ENCODE measurements at regions not wholly inside any gene's neighbourhood (a gene's known extent, or its start where the extent isn't known, plus 50 kb on each side); places are given as distances from the start of the nearest gene placed in this dataset.

GRCh38 chr6:95846652-95847051, 169.1 kb upstream of the FUT9 start:
- no peaks in the 10 kb centered on the region for H4K20me1 ChIP-seq (ENCODE audit: insufficient read depth, low read length)
- H3K9me3 Mint-ChIP-seq (ENCODE audit: unreplicated experiment), result no peaks in the 10 kb centered on the region
- FAIRE-seq, result no peak

GRCh38 chr6:95847061-95847460, 168.7 kb upstream of the FUT9 start:
- Mint-ChIP-seq H3K4me3 (ENCODE audit: unreplicated experiment) (no peak overlapping the region), H3K9me3 (ENCODE audit: unreplicated experiment) (no peaks in the 10 kb centered on the region), H3K36me3 (ENCODE audit: low read depth, unreplicated experiment) (no peaks in the 10 kb centered on the region), H3K27me3 (ENCODE audit: low read depth, unreplicated experiment) (no peaks in the 10 kb centered on the region), H3K4me1 (ENCODE audit: low read depth, unreplicated experiment) (no peaks in the 10 kb centered on the region), H3K27ac (ENCODE audit: unreplicated experiment) (no peak overlapping the region)
- H3K4me2 ChIP-seq (ENCODE audit: low read length), result no peak overlapping the region
- no peaks in the 10 kb centered on the region for H3K9me3 ChIP-seq (ENCODE audit: insufficient read depth, low read depth, low read length)
- TF ChIP-seq EZH2 (IDR thresholded peaks at IDR 0.05; ENCODE audit: insufficient read depth, low read length), result no peak
- TF ChIP-seq, protein P1, sequence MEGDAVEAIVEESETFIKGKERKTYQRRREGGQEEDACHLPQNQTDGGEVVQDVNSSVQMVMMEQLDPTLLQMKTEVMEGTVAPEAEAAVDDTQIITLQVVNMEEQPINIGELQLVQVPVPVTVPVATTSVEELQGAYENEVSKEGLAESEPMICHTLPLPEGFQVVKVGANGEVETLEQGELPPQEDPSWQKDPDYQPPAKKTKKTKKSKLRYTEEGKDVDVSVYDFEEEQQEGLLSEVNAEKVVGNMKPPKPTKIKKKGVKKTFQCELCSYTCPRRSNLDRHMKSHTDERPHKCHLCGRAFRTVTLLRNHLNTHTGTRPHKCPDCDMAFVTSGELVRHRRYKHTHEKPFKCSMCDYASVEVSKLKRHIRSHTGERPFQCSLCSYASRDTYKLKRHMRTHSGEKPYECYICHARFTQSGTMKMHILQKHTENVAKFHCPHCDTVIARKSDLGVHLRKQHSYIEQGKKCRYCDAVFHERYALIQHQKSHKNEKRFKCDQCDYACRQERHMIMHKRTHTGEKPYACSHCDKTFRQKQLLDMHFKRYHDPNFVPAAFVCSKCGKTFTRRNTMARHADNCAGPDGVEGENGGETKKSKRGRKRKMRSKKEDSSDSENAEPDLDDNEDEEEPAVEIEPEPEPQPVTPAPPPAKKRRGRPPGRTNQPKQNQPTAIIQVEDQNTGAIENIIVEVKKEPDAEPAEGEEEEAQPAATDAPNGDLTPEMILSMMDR (IDR thresholded peaks at IDR 0.05; ENCODE audit: insufficient read depth, low read depth, low read length), result no peak
- H3K9ac ChIP-seq (ENCODE audit: low read length), result no peak overlapping the region
- no peaks in the 10 kb centered on the region for H4K20me1 ChIP-seq (ENCODE audit: insufficient read depth, low read length)
- no peak overlapping the region for H3K4me3 ChIP-seq (ENCODE audit: insufficient read depth, low read depth, low read length)
- no peak overlapping the region for H2AFZ ChIP-seq (ENCODE audit: low read depth, low read length)
- DNase-seq (ENCODE audit: low read depth) (no peak), FAIRE-seq (no peak)
- H3K4me1 ChIP-seq (ENCODE audit: insufficient read depth, low read length), result no peaks in the 10 kb centered on the region
- H3K27ac ChIP-seq (ENCODE audit: low read depth, low read length), result no peak overlapping the region
- H3K36me3 ChIP-seq (ENCODE audit: insufficient read depth, low read length), result no peaks in the 10 kb centered on the region
- no peaks in the 10 kb centered on the region for H3K79me2 ChIP-seq (ENCODE audit: insufficient read depth, low read length)
- H3K27me3 ChIP-seq (ENCODE audit: insufficient read depth, low read length), result no peaks in the 10 kb centered on the region

More at GRCh38 chr6:95846652-95847051, 169.1 kb upstream of the FUT9 start:
- H3K4me1 ChIP-seq (ENCODE audit: insufficient read depth, low read length), result no peaks in the 10 kb centered on the region
- TF ChIP-seq EZH2 (IDR thresholded peaks at IDR 0.05; ENCODE audit: insufficient read depth, low read length), result no peak
- TF ChIP-seq, protein P1 (IDR thresholded peaks at IDR 0.05; ENCODE audit: insufficient read depth, low read depth, low read length), result no peak
- H3K4me2 ChIP-seq (ENCODE audit: low read length), result no peak overlapping the region
- no peaks in the 10 kb centered on the region for H3K27me3 ChIP-seq (ENCODE audit: insufficient read depth, low read length)
- H3K36me3 Mint-ChIP-seq (ENCODE audit: low read depth, unreplicated experiment), result no peaks in the 10 kb centered on the region
- H3K4me3 Mint-ChIP-seq (ENCODE audit: unreplicated experiment), result no peak overlapping the region
- H3K9me3 ChIP-seq (ENCODE audit: insufficient read depth, low read depth, low read length), result no peaks in the 10 kb centered on the region
- H3K27me3 Mint-ChIP-seq (ENCODE audit: low read depth, unreplicated experiment), result no peaks in the 10 kb centered on the region
- H3K79me2 ChIP-seq (ENCODE audit: insufficient read depth, low read length), result no peaks in the 10 kb centered on the region
- H3K27ac Mint-ChIP-seq (ENCODE audit: unreplicated experiment), result no peak overlapping the region
- no peak for DNase-seq (ENCODE audit: low read depth)
- H3K27ac ChIP-seq (ENCODE audit: low read depth, low read length), result no peak overlapping the region
- H2AFZ ChIP-seq (ENCODE audit: low read depth, low read length), result no peak overlapping the region
- H3K4me3 ChIP-seq (ENCODE audit: insufficient read depth, low read depth, low read length), result no peak overlapping the region
- H3K4me1 Mint-ChIP-seq (ENCODE audit: low read depth, unreplicated experiment), result no peaks in the 10 kb centered on the region
- H3K36me3 ChIP-seq (ENCODE audit: insufficient read depth, low read length), result no peaks in the 10 kb centered on the region
- H3K9ac ChIP-seq (ENCODE audit: low read length), result no peak overlapping the region

- Histone ChIP-seq H4K20me1 (ENCODE audit: insufficient read depth, low read length) (no peaks in the 10 kb centered on the region), H3K9ac (ENCODE audit: low read length) (no peak overlapping the region), H3K79me2 (ENCODE audit: insufficient read depth, low read length) (no peaks in the 10 kb centered on the region), H3K4me1 (ENCODE audit: insufficient read depth, low read length) (no peaks in the 10 kb centered on the region), H3K4me2 (ENCODE audit: low read length) (no peak overlapping the region), H3K27me3 (ENCODE audit: insufficient read depth, low read length) (no peaks in the 10 kb centered on the region), H2AFZ (ENCODE audit: low read depth, low read length) (no peak overlapping the region), H3K9me3 (ENCODE audit: insufficient read depth, low read depth, low read length) (no peaks in the 10 kb centered on the region), H3K36me3 (ENCODE audit: insufficient read depth, low read length) (no peaks in the 10 kb centered on the region), H3K4me3 (ENCODE audit: insufficient read depth, low read depth, low read length) (no peak overlapping the region), H3K27ac (ENCODE audit: low read depth, low read length) (no peak overlapping the region)
- no peak for DNase-seq (ENCODE audit: low read depth)
- H3K9me3 Mint-ChIP-seq (ENCODE audit: unreplicated experiment), result no peaks in the 10 kb centered on the region
- no peak for FAIRE-seq
- H3K4me3 Mint-ChIP-seq (ENCODE audit: unreplicated experiment), result no peak overlapping the region
- H3K4me1 Mint-ChIP-seq (ENCODE audit: low read depth, unreplicated experiment), result no peaks in the 10 kb centered on the region
- no peaks in the 10 kb centered on the region for H3K36me3 Mint-ChIP-seq (ENCODE audit: low read depth, unreplicated experiment)
- H3K27ac Mint-ChIP-seq (ENCODE audit: unreplicated experiment), result no peak overlapping the region
- TF ChIP-seq, protein P1 (IDR thresholded peaks at IDR 0.05; ENCODE audit: insufficient read depth, low read depth, low read length), result no peak
- TF ChIP-seq EZH2 (IDR thresholded peaks at IDR 0.05; ENCODE audit: insufficient read depth, low read length), result no peak
- no peaks in the 10 kb centered on the region for H3K27me3 Mint-ChIP-seq (ENCODE audit: low read depth, unreplicated experiment)
Measured at GRCh38 chr6:95848717-95849116, 167.1 kb upstream of the FUT9 start.

Measured in astrocyte (in vitro differentiated cells and primary cell).